Ascending aorta (tissue), 2 donors: ENCODE measurements at regions not wholly inside any gene's neighbourhood (a gene's known extent, or its start where the extent isn't known, plus 50 kb on each side); places are given as distances from the start of the nearest gene placed in this dataset.

Experiments
- DNase-seq, 2 donors: peaks; one replicate each; pipeline ENCODE4 v3.0.0-alpha.2; 2019; ENCODE audit warnings: low spot score in 2 of 2
- H3K27ac ChIP-seq, 2 donors: fragments of 200-600 bp; sonication (generic); one replicate each; pipeline ENCODE4 v1.5.1; 2016 to 2017; ENCODE audit warnings: mild to moderate bottlenecking in 1 of 2
- H3K27me3 ChIP-seq: fragments of 200-600 bp; sonication (generic); one replicate; pipeline ENCODE4 v1.5.1; 2017
- H3K36me3 ChIP-seq, 2 donors: fragments of 200-600 bp; sonication (generic); one replicate each; pipeline ENCODE4 v1.5.1; 2016
- H3K4me1 ChIP-seq, 2 donors: fragments of 200-600 bp; sonication (generic); one replicate each; pipeline ENCODE4 v1.5.1; 2016 to 2017; ENCODE audit warnings: mild to moderate bottlenecking in 1 of 2
- H3K4me3 ChIP-seq, 2 donors: fragments of 200-600 bp; sonication (generic); one replicate each; pipeline ENCODE4 v1.5.1; 2016 to 2017; ENCODE audit warnings: mild to moderate bottlenecking in 1 of 2
- H3K9me3 ChIP-seq, 2 donors: fragments of 200-600 bp; sonication (generic); one replicate each; pipeline ENCODE4 v1.5.1; 2016
- intact Hi-C: fragments of 100-400 bp; cut with DNase I; formaldehyde crosslinking; loops from one replicate; pipeline ENCODE4 v1.15.1; 2023
- TF ChIP-seq, protein P1 (sequence below), 3 experiments: fragments of 200-600 bp in 2 of 3; fragments of 450-650 bp in 1 of 3; sonication (generic) in 2 of 3; IDR thresholded peaks; one replicate each; pipeline ENCODE4 v1.5.1; 2016 to 2019; ENCODE audit warnings: antibody characterized with exemption in 3 of 3, mild to moderate bottlenecking in 1 of 3, moderate library complexity in 1 of 3

GRCh38 chr16:51888534-51888933, 658.4 kb downstream of the TOX3 start:
- H3K27me3 ChIP-seq: no peaks in the 10 kb centered on the region
- no peaks in the 10 kb centered on the region for H3K36me3 ChIP-seq
- H3K4me3 ChIP-seq: no peak overlapping the region
- intact Hi-C loops: no loop called here
- TF ChIP-seq, protein P1, sequence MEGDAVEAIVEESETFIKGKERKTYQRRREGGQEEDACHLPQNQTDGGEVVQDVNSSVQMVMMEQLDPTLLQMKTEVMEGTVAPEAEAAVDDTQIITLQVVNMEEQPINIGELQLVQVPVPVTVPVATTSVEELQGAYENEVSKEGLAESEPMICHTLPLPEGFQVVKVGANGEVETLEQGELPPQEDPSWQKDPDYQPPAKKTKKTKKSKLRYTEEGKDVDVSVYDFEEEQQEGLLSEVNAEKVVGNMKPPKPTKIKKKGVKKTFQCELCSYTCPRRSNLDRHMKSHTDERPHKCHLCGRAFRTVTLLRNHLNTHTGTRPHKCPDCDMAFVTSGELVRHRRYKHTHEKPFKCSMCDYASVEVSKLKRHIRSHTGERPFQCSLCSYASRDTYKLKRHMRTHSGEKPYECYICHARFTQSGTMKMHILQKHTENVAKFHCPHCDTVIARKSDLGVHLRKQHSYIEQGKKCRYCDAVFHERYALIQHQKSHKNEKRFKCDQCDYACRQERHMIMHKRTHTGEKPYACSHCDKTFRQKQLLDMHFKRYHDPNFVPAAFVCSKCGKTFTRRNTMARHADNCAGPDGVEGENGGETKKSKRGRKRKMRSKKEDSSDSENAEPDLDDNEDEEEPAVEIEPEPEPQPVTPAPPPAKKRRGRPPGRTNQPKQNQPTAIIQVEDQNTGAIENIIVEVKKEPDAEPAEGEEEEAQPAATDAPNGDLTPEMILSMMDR (IDR thresholded peaks at IDR 0.05): no peak
- DNase-seq: no peak
- no peak overlapping the region for H3K27ac ChIP-seq
- no peaks in the 10 kb centered on the region for H3K4me1 ChIP-seq
- no peaks in the 10 kb centered on the region for H3K9me3 ChIP-seq

- no peak for DNase-seq
Measured at GRCh38 chr16:51888016-51888415, 658.9 kb downstream of the TOX3 start.

DNA sequence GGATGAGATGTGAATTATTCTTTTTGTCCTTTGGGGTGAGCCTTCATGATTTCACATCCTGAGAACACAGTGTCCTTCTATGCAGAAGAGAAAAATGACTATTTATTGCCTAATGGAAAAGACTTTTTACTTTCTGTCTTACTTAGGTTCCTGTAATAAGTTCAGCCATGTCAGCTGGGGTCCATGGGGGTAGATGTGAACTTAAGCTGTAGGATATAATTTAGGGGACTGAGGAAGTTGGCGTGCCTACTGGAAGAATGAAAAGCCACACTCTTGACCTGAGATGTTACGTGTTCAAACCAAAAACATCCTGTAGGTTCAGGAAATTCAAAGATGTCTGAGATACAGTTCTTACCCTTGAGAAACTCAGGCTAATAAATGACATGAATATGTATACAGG, 660.5 kb downstream of the TOX3 start:
- DNase-seq: no peak
- no peaks in the 10 kb centered on the region for H3K4me1 ChIP-seq
- no peaks in the 10 kb centered on the region for H3K9me3 ChIP-seq
- intact Hi-C loops: no loop called here
- H3K27me3 ChIP-seq: no peaks in the 10 kb centered on the region
- no peak overlapping the region for H3K27ac ChIP-seq
- TF ChIP-seq, protein P1 (IDR thresholded peaks at IDR 0.05): no peak
- H3K36me3 ChIP-seq: no peaks in the 10 kb centered on the region
- no peak overlapping the region for H3K4me3 ChIP-seq

More at GRCh38 chr16:51888016-51888415, 658.9 kb downstream of the TOX3 start:
- TF ChIP-seq, protein P1 (IDR thresholded peaks at IDR 0.05): no peak
- no peaks in the 10 kb centered on the region for H3K27me3 ChIP-seq
- no peaks in the 10 kb centered on the region for H3K4me1 ChIP-seq
- H3K36me3 ChIP-seq: no peaks in the 10 kb centered on the region
- no peak overlapping the region for H3K27ac ChIP-seq
- H3K4me3 ChIP-seq: no peak overlapping the region
- no peaks in the 10 kb centered on the region for H3K9me3 ChIP-seq
- intact Hi-C loops: no loop called here

DNA sequence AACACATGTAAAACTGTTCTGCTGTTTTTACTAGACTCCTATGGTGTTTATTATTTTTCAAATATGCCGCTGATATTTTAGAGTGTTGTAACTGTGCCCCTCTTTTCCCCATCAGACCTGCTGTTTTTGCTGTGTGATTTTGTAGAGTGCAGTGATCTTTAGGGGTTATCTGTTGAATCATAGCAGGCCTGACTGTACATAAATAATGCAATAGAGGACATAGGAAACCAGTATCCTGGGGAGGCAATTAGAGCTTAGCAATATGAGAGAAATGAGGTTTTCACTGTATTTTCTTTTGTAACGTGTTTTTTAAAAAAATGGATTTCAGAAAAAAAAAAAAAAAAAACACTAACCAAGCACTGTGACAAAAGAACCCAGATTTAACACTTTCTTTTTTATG, 662.2 kb downstream of the TOX3 start:
- DNase-seq: no peak
- no peaks in the 10 kb centered on the region for H3K4me1 ChIP-seq
- intact Hi-C loops: no loop called here
- no peak overlapping the region for H3K4me3 ChIP-seq
- no peak overlapping the region for H3K27ac ChIP-seq
- H3K9me3 ChIP-seq: no peaks in the 10 kb centered on the region
- no peaks in the 10 kb centered on the region for H3K36me3 ChIP-seq
- H3K27me3 ChIP-seq: no peaks in the 10 kb centered on the region
- TF ChIP-seq, protein P1 (IDR thresholded peaks at IDR 0.05): no peak

DNA sequence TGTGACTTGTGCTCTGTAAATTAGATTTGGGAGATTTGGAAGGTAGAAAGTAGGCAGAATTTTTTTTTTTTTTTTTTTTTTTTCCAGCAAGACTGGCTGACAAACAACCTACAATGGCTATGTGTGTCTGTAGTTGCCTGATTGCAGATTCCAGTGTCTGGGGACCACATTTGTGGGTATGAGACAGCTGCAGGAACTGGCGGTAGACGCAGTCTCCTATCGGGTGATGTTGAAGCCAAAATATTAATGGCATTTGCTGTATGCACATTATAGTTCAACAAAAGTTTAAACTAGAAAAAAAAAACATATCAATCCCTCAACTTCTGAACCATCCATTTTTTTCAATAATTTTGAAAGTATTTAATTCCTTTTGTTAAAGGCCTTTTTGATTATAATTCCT, 665.2 kb downstream of the TOX3 start:
- Histone ChIP-seq H3K27me3 (no peaks in the 10 kb centered on the region), H3K27ac (no peak overlapping the region), H3K4me1 (no peaks in the 10 kb centered on the region), H3K36me3 (no peaks in the 10 kb centered on the region), H3K4me3 (no peak overlapping the region), H3K9me3 (no peaks in the 10 kb centered on the region)
- DNase-seq: no peak
- TF ChIP-seq, protein P1 (IDR thresholded peaks at IDR 0.05): no peak
- intact Hi-C loops: no loop called here

DNA sequence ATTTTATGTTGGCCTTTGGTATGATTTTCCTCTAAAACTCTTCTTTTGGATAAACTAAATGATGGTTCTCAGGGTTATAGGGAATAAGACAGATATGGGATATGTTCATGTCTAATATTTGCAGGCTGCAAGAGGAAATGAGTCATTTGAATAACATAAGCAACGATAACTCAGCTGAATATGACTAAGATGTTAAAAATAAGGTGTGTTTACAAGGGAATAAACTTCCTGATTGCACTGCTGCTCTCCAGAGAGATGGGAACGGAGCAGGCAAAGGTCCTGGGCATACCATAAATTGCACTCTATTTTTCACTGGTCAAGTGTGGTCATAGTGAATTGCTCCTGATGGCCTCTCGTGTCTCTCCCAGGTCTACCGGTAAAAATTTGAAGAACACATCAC, 666.2 kb downstream of the TOX3 start:
- Histone ChIP-seq H3K4me1 (no peaks in the 10 kb centered on the region), H3K27ac (no peak overlapping the region), H3K4me3 (no peak overlapping the region), H3K27me3 (no peaks in the 10 kb centered on the region), H3K36me3 (no peaks in the 10 kb centered on the region), H3K9me3 (no peaks in the 10 kb centered on the region)
- TF ChIP-seq, protein P1 (IDR thresholded peaks at IDR 0.05): no peak
- no peak for DNase-seq
- intact Hi-C loops: no loop called here
